RWPE1 (cell line): ENCODE measurements at regions not wholly inside any gene's neighbourhood (a gene's known extent, or its start where the extent isn't known, plus 50 kb on each side); places are given as distances from the start of the nearest gene placed in this dataset.
"Not testable (repeated sequence)": the region's sequence is repeated elsewhere in the genome, so short reads cannot be mapped to it uniquely, and the experiment has no call there.

Source experiments
- CTCF ChIA-PET: fragments of 350-600 bp; sonication (Branson Sonifier 250); formaldehyde crosslinking; extraction: SDS; loops from one replicate; lab custom pipeline; 2021; lab: Yijun Ruan, JAX
- POLR2A ChIA-PET: fragments of 400-600 bp; formaldehyde crosslinking; extraction: SDS; loops from one replicate; lab custom pipeline; 2020; ENCODE audit warnings: antibody characterized with exemption; ENCODE audit not compliant: low non-redundant PET; lab: Yijun Ruan, JAX
- DNase-seq: peaks from one replicate; pipeline ENCODE4 v3.0.0; 2012; ENCODE audit warnings: low spot score
- H3K27ac ChIP-seq: fragments of 450-650 bp; 2 replicates; pipeline ENCODE4 v1.5.1; 2017
- CTCF ChIP-seq: fragments of 450-650 bp; conservative IDR thresholded peaks from 2 replicates; pipeline ENCODE4 v1.5.1; 2017; ENCODE audit warnings: low read depth, mild to moderate bottlenecking

GRCh38 chrX:1027680-1028079, 184.8 kb downstream of the CRLF2 start:
- CTCF ChIA-PET: no interaction called here
- POLR2A ChIA-PET: no interaction called here

GRCh38 chrX:1027133-1027532, 185.3 kb downstream of the CRLF2 start:
- ChIA-PET CTCF (no interaction called here), POLR2A (no interaction called here)
- no peak for DNase-seq
- H3K27ac ChIP-seq: no peak overlapping the region
- TF ChIP-seq CTCF: no peak

More at GRCh38 chrX:1027680-1028079, 184.8 kb downstream of the CRLF2 start:
- DNase-seq: no peak
- TF ChIP-seq CTCF: no peak
- no peak overlapping the region for H3K27ac ChIP-seq

- TF ChIP-seq CTCF: no peak
- ChIA-PET CTCF (no interaction called here), POLR2A (no interaction called here)
- H3K27ac ChIP-seq: no peak overlapping the region
- no peak for DNase-seq
These were observed 186.0 kb downstream of the CRLF2 start for GRCh38 chrX:1026263-1027015.

- no peak overlapping the region for H3K27ac ChIP-seq
- no peak for TF ChIP-seq CTCF
- ChIA-PET POLR2A (no interaction called here), CTCF (no interaction called here)
- no peak for DNase-seq
These were observed 187.0 kb downstream of the CRLF2 start for GRCh38 chrX:1025413-1025812.

- no peak for TF ChIP-seq CTCF
- ChIA-PET POLR2A (no interaction called here), CTCF (no interaction called here)
- no peak overlapping the region for H3K27ac ChIP-seq
- no peak for DNase-seq
These were observed 188.8 kb downstream of the CRLF2 start for GRCh38 chrX:1023676-1024075.

- H3K27ac ChIP-seq, CTCF ChIA-PET, DNase-seq, POLR2A ChIA-PET: not testable (repeated sequence)
These were observed 191.0 kb downstream of the CRLF2 start for GRCh38 chrX:1021314-1021993.

GRCh38 chrX:1020634-1021166, 191.7 kb downstream of the CRLF2 start:
- H3K27ac ChIP-seq: no peak overlapping the region
- POLR2A ChIA-PET: no interaction called here
- no peak for TF ChIP-seq CTCF
- no peak for DNase-seq
- CTCF ChIA-PET: no interaction called here

- DNase-seq, POLR2A ChIA-PET, H3K27ac ChIP-seq, CTCF ChIA-PET: not testable (repeated sequence)
These were observed 195.5 kb downstream of the CRLF2 start for GRCh38 chrX:1016926-1017325.

GRCh38 chrX:1016281-1016680, 196.2 kb downstream of the CRLF2 start:
- POLR2A ChIA-PET, H3K27ac ChIP-seq, CTCF ChIA-PET, DNase-seq: not testable (repeated sequence)
